ENCODE measurements at regions not wholly inside any gene's neighbourhood (a gene's known extent, or its start where the extent isn't known, plus 50 kb on each side); places are given as distances from the start of the nearest gene placed in this dataset.
A peak's percentile ranks its signal among the peaks of the same experiment; 100 is the strongest.

GRCh38 chr9:116032683-116033440 lies 120.7 kb upstream of the PAPPA start:
- DNase-seq (ENCODE audit: low read depth): no peak

DNA sequence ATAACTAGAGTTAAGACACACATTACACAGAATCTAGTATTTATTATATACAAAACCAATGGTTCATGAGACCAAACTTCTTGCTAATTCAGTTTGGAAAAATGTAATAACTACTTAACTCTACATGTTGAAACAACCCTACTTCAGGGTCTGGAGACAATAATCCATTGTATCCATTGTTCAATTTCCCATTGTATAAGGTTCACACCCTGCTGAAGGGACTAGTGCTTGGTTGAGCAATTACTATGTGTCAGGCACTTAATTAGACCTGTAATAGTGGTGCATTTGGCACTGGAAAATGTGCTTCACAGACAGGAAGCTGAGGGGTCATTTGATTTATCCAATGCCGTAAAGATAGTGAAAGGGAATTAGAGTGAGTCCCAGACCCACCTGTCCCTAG lies 114.3 kb upstream of the PAPPA start:
- no peak for DNase-seq (ENCODE audit: low read depth)

GRCh38 chr9:116039893-116040292 lies 113.7 kb upstream of the PAPPA start:
- no peak for DNase-seq (ENCODE audit: low read depth)

GRCh38 chr9:116042321-116042720 lies 111.3 kb upstream of the PAPPA start:
- no peak for DNase-seq (ENCODE audit: low read depth)

DNA sequence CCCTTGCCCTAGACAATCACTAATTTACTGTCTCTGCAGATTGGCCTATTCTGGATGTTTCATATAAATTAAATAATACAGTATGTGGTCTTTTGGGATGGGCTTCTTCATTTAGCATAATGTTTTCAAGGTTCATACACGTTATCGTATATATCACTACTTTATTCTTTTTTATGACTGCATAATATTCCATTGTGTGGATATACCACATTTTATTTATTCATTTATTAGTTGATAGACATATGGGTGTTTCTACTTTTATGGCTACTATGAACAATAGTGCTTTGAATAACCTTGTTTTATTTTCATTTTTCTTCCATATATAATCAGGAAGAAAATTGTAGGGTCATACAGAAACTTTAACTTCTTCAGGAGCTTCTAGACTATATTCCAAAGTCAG lies 108.5 kb upstream of the PAPPA start:
- no peak for DNase-seq (ENCODE audit: low read depth)

GRCh38 chr9:116048081-116048480 lies 105.5 kb upstream of the PAPPA start:
- DNase-seq (ENCODE audit: low read depth): no peak

DNA sequence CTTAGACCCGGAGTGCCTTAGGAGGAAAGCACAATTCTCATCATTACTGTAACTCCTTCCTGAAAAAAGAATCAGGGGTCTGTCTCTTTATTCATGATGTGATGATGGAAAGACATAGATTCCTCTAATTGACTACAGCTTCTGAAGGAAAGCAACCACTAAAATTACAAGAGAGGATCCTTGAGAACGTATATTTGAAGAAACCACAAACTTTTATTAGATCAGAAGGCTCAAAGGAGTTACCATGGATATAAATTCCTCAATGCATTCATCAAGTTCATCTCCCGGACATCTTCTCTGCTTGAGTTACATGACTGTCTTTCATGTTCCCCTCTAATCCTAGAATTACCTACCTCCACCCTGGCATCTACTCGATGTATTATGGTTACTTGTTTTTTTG lies 104.1 kb upstream of the PAPPA start:
- DNase-seq (ENCODE audit: low read depth): peak; percentile 8

GRCh38 chr9:116051528-116051927 lies 102.1 kb upstream of the PAPPA start:
- no peak for DNase-seq (ENCODE audit: low read depth)

GRCh38 chr9:116055536-116055935 lies 98.1 kb upstream of the PAPPA start:
- peak; percentile 24 for DNase-seq (ENCODE audit: low read depth)

DNA sequence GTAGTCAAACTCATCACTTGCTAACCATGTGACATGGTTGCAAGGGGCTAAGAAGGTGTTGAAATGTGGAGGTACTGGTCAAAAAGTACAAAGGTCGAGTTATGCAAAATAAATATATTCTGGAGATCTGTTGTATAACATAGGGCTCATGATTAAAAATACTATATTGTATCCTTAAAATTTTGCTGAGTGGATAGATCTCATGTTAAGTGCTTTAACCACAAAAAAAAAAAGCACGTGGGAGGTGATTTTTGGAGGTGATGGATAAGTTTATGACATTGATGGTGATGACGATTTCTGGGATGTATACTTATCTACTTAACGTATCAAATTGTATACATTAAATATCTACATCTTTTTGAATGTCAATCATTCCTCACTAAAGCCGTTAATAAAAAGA lies 96.2 kb upstream of the PAPPA start:
- DNase-seq (ENCODE audit: low read depth): no peak

GRCh38 chr9:116058421-116058820 lies 95.2 kb upstream of the PAPPA start:
- no peak for DNase-seq (ENCODE audit: low read depth)

DNA sequence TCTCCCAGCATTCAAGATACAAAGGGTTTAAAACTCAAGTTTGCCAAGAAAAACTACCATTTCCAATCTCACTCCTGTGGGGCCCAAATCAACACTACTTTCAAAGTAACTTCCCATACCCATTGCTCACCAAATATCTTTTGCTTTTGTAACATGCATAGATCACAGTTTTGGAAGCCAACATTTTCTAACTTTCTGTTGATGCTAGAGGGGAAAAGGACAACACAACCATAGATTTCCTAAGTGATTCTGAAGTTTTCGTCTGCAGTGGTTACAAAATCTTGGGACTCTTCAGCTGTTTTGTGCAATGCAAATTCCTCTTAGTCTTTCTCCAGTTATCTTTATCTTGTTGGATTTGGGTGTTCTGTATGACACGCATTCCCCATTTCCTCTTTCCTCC lies 94.1 kb upstream of the PAPPA start:
- no peak for DNase-seq (ENCODE audit: low read depth)

DNA sequence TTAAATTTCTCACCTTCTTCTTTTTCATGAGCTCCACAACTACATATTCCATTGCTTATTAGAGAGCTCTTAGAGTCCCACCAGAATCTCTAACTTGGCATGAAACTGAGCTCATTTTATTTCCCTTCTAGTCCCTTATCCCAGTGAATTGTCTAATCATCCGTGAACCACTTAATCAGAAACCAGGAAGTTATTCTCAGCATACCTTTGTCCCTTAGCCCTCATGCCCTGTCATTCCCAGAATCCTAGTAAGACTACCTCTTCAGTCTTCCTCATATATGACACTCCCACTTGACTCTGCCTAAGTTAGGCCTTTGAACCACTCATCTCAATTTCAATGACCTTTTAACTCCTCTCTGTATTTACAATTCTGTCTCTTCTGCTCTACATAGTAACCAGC lies 93.0 kb upstream of the PAPPA start:
- no peak for DNase-seq (ENCODE audit: low read depth)

DNA sequence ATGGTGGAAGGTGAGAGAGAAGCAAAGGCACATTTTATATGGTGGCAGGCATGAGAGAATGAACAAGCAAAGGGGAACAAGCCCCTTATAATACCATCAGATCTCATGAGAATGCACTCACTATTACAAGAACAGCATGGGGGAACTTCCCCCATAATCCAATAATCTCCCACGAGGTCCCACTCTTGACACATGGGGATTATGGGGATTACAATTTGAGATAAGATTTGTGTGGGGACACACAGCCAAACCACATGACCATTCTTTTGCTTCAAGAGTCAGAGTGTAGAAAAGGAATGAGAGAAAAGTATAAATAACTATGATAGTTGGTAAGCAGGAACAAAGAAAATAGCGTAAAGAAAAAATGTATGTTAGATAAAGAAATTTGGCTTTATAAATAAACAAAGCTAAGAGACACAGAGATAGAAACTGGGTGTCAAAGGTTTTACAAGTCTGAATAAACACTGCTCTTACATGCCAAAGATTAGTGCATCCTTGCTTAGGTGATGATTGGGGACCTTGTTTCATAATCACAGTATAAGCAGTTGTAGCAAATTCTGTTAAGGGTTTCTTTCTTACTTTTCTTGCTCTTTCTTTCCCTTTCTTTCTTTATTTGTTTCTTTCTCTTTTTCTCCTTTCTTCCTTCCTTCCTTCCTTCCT lies 91.9 kb upstream of the PAPPA start:
- DNase-seq (ENCODE audit: low read depth): no peak

DNA sequence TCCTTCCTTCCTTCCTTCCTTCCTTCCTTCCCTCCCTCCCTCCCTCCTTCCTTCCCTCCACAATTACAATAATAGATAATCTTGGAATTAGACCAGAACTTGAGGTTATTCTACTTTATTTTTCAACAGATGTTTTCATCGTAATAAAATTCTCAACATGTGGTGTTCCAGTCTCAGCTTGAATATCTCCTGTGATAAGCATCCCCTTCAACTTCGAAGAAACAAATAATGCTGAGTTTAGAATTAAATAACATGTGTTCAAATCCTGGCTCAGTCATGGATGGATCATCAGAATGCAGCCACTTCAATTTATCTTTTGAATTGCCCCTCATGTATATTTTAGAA lies 91.4 kb upstream of the PAPPA start:
- no peak for DNase-seq (ENCODE audit: low read depth)

DNA sequence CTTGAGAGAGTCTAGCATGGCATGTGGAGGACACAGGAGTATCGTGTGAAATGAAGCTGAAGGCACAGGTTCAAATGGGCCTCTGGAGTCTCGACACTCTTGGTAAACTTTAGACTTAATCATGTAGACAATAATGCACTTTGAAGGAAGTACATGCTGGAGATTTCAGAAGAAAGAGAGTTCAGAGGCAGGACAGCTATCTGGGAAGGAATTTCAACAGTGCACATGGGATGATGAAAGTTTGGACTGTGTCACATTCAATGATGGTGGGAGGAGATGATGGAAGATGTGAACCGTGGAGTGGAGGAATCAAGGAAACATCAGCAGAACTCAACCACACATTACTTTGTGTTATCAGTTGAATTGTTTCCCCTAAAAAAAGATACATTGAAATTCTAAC lies 88.6 kb upstream of the PAPPA start:
- DNase-seq (ENCODE audit: low read depth): no peak

DNA sequence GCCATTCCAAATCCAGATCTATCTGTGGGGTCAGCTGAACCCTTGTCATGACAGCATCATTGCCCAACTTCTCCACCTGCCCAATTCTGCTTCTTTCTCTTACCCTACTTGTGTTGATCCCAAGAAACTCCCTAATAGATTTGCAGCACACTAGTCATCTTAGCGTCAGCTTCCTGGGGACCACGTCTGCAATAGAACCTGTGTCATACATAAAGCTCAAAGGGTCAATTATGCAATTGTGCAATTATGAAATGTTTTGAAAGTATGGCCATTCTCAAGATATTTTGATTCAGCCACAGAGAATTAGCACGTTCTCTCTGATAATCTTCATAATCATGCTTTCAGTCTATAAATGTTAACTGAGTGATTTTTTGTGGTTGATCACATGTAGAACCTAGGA lies 87.4 kb upstream of the PAPPA start:
- DNase-seq (ENCODE audit: low read depth): no peak

GRCh38 chr9:116067566-116067965 lies 86.0 kb upstream of the PAPPA start:
- DNase-seq (ENCODE audit: low read depth): no peak

GRCh38 chr9:116070256-116070914 lies 83.2 kb upstream of the PAPPA start:
- no peak for DNase-seq (ENCODE audit: low read depth)

DNA sequence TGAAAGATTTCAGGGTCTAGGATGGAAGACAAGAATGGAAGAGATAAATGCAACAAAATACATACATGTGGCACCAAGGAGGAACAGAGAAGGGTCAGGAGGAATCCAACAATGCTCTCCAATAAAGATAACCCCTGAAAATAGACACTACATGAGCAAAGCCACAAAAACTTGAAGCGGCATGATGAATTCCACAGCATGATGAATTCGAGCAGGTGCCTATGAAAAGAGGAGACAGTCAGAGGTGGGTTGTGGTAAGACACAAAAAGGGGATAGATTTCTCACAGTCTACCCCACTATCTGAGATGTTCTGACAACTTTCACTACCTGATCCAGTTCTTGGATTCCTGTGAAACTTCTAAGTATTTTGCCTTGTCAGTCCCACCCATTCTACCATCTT lies 81.5 kb upstream of the PAPPA start:
- DNase-seq (ENCODE audit: low read depth): no peak

GRCh38 chr9:116073826-116074225 lies 79.8 kb upstream of the PAPPA start:
- peak; percentile 94 for DNase-seq (ENCODE audit: low read depth)

GRCh38 chr9:116074658-116075057 lies 78.9 kb upstream of the PAPPA start:
- peak; percentile 65 for DNase-seq (ENCODE audit: low read depth)

GRCh38 chr9:116075191-116075590 lies 78.4 kb upstream of the PAPPA start:
- DNase-seq (ENCODE audit: low read depth): peak; percentile 62
